Uterus (tissue), 2 donors: ENCODE measurements at regions not wholly inside any gene's neighbourhood (a gene's known extent, or its start where the extent isn't known, plus 50 kb on each side); places are given as distances from the start of the nearest gene placed in this dataset.

ENCODE experiments used
- POLR2A ChIP-seq, 2 donors: fragments of 450-650 bp; IDR thresholded peaks; one replicate each; pipeline ENCODE4 v1.6.1; 2016; ENCODE audit warnings: antibody characterized with exemption in 2 of 2, mild to moderate bottlenecking in 1 of 2, moderate library complexity in 1 of 2
- TF ChIP-seq, protein P1 (sequence below), 4 experiments: fragments of 200-600 bp in 2 of 4; fragments of 450-650 bp in 2 of 4; sonication (generic) in 2 of 4; IDR thresholded peaks; one replicate each; pipeline ENCODE4 v1.5.1; 2016 to 2019; ENCODE audit warnings: antibody characterized with exemption in 4 of 4, mild to moderate bottlenecking in 2 of 4, moderate library complexity in 1 of 4

DNA sequence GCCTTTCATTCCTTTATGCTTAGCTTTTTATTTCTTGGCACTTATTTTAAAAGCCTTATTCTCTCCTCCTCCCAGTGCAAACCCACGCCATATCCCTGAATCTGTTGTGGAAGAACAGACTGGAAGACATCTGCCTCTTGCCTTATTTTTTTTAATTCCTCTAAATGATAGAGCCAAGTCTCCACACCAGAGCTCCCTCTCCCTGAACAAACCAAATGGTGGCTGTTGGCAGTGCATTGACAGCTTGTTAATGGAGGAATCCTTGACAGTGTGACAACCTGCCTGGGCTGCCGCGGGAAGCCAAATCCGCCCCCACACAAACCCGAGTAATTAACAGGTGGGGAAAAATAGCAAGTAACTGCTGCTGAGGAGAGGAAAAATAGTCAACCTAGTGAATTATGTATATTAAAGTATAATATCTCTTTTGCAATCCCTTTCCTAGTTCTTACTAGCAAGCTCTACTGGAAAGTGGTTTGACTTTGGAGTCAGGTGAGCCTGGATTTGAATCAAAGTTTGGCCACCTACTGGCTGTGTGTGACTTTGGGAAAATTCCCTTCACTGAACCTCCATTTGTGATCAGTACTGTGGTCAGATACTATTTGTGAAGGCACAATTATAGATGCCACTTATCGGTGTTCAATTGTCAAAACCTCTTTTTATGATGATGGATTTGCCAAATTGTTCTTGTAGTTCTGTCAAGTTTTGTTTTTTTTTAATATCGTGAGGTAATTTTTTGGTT, 589.6 kb downstream of the PDCD6IP start:
- TF ChIP-seq, protein P1, sequence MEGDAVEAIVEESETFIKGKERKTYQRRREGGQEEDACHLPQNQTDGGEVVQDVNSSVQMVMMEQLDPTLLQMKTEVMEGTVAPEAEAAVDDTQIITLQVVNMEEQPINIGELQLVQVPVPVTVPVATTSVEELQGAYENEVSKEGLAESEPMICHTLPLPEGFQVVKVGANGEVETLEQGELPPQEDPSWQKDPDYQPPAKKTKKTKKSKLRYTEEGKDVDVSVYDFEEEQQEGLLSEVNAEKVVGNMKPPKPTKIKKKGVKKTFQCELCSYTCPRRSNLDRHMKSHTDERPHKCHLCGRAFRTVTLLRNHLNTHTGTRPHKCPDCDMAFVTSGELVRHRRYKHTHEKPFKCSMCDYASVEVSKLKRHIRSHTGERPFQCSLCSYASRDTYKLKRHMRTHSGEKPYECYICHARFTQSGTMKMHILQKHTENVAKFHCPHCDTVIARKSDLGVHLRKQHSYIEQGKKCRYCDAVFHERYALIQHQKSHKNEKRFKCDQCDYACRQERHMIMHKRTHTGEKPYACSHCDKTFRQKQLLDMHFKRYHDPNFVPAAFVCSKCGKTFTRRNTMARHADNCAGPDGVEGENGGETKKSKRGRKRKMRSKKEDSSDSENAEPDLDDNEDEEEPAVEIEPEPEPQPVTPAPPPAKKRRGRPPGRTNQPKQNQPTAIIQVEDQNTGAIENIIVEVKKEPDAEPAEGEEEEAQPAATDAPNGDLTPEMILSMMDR (IDR thresholded peaks at IDR 0.05) = peak in 1 of 4 experiments; percentile 11
- no peak for TF ChIP-seq POLR2A (IDR thresholded peaks at IDR 0.05)
